Raji (cell line): ENCODE measurements at regions not wholly inside any gene's neighbourhood (a gene's known extent, or its start where the extent isn't known, plus 50 kb on each side); places are given as distances from the start of the nearest gene placed in this dataset.

ENCODE experiments used
- POLR2A ChIP-seq: IDR thresholded peaks from 2 replicates; pipeline ENCODE4 v1.6.1; 2011; ENCODE audit warnings: low read depth, low read length, control low read depth; ENCODE audit not compliant: insufficient read depth

DNA sequence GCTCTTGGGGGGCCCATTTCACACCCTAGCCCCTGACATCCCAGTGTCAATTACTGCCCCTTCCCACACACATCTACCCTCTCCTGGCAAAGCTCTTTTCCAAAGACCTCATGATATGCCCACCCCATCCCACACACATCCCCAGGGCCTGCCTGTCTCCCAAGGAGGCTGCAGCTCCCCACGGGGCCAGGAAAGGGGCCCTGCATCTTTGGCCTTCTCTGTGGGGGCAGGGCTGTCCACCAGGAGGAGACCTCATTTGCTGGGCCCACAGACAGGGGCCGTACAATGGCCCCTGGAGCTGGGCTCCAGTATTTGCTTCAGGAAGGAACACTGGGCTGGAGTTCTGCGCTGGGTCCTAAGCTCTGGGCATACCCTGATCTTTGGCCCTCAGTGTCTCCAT, 65.6 kb upstream of the RUNX3 start:
- no peak for TF ChIP-seq POLR2A

DNA sequence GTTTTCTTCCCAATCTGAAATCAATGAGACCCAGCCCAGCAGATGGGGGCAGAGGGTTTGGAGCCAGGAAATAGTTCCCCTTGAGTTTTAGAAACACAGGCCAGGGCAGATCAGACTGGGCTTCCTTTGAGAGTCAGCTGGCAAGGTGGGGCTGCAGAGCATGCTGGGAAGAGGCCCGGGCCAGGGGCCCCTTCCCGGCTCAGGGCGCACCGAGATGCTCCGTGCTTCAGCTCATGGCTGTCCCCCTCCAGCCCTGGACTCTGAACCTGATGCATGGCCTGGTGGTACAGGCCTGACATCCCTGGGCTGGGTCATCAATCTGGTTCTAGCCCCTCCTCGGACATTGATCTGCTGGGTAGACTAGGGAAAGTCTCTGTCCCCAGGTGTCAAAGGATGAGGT, 65.1 kb upstream of the RUNX3 start:
- no peak for TF ChIP-seq POLR2A

DNA sequence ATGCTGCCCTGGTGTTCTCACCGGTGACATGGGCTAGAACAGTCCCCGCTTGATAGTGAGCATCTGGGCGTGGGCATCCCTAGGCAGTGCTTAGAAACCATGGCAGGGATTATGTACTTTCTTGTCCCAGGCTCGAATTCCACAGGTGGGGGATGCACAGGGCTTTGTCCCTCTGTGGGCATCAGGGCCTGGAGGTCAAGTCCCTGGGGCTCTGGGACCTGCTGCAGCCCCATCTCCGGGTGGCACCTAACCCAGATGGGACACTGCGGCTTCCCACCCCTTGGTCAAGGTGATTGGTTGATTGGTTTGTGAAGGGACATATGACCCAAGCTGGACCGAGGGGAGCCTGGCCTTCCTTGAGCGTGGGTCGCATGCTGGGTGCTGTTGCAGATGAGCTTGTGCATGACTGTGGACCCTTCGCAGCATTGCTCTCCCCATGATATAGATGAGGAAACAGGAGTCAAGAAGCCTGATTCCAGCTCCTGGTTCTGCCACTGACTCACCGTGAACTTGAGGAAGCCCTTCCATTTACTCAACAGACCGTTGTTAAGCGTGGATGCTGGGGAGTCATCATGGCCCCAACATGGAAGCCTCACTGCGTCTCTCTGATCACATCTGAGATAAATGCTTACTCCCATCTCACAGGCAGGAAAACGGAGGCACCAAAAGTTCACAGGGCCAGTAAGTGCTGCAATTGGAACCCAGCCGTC, 64.0 kb upstream of the RUNX3 start:
- no peak for TF ChIP-seq POLR2A

DNA sequence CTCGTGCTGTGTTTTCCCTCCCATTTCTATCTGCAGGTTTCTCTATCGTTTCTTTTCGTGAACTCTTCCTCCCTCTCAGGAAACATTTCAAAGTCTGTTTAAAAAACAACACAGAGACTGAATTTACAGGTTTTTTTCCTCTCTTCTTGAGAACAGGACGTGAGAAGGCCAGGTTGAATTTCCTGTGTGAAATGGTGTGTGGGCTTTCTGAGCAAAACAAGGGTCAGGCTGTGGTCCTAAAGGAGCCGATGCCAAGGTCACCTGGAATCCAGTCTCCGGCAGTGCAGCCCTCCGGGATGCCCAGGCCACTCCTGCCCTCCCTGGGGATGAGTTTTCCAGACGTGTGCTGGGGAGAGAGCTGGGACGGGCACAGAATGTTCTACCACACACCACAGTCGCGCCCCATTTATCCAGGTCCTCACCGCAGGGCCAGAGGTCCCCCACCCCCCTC, 62.7 kb upstream of the RUNX3 start:
- TF ChIP-seq POLR2A = no peak

DNA sequence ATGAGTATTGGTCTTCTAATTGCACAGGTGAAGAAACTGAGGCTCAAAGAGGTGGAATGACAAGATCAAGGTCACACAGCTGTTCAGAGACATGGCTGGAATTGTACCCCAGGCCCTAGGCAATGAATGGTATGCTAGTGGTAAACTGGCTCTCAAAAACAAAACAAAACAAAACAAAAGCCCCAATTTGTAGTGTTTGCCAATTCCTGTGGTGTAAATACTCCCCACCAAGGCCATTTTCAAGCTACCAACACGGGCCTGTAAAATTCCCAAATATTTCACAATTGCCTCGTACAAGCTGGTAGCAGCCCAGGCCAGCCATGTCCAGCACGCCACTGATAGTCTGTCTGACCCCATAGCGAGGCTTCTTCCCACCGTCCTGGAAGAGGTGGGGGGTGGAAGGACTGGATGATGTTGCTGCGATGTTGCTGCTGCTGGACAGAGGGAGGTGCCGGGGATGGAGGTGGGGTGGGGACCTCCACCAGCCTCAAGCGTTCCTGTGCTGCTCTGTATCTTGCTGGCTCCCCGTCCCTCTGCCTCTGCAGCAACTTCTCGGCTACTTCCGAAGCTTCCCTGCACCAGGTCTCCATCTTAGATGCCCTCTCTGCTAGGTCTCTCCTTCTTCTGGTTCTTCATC, 62.2 kb upstream of the RUNX3 start:
- no peak for TF ChIP-seq POLR2A

DNA sequence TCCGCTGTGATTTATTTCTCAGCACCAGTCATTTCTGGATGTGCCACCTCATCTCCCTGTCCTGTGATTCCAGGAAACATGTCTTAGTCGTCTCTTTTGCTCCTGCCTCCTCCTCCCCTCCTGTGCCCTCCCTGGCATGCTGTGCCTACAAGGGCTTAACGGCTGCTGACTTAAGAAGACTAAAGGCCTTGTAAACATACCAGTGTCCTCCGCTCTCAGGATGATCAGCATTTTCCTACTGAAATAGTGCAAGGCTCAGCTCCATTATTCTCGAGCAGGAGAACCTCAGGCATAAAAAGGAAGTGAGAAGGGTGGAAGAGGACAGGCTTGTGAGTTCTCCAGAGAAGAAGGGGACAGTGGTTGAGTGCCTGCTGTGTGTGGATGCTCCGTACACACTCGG, 61.6 kb upstream of the RUNX3 start:
- no peak for TF ChIP-seq POLR2A

DNA sequence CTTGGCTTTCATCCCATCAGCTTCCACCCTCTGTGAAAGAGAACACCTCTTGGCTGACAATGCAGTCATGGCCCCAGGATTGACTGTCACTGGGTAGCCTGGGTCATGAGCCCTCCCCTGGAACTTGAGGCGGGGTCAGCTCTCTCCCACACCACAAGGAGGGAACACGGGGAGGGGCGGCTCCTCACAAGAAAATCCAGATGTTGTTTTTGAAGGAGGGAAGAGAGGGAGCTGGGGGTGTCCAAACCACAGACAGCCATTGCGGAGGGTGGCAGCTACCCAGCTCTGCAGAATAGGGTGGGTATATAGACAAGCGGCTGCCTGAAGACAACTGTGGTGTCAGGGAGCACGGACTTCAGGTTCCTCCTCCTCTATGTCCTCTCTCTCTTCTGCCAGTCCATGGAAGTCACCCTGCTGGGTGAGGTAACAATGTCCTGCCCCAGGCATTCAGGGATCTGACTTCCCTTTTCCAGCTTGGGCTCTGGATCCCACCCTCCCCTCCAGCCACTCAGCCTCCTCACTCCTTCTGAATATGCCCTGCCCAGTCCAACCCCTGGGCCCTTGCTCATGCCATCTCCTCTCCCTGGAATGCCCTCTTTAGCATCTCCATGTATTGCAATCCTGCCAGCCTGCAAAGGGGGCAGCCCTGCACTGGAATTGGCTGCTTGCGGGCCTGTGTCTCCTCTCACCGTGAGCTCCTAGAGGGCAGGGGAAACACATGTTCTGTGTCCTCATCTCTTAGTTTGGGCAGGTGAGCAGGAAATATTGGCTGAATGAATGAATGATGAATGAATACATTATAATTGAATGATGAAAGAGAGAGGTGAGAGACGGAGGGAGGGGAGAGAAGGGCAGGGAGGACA, 60.9 kb upstream of the RUNX3 start:
- no peak for TF ChIP-seq POLR2A

DNA sequence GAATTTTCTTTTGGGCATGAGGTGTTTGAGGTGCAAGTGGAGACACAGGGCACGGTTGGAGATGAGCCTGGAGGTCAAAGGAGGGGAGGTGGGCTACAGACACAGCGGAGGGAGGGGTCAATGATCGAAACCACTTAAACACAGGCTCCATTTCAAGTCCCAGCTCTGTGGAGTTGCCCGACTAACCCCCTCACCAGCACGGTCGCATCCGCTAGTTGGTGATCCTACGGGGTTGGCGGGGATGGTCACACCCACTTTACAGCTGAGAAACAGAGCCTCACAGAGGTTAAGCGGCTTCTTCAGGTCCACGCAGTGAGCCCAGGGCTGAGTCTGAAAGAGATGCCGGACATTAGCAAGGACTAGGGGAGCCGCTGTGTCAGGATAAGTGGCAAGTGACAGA, 60.1 kb upstream of the RUNX3 start:
- TF ChIP-seq POLR2A = no peak

DNA sequence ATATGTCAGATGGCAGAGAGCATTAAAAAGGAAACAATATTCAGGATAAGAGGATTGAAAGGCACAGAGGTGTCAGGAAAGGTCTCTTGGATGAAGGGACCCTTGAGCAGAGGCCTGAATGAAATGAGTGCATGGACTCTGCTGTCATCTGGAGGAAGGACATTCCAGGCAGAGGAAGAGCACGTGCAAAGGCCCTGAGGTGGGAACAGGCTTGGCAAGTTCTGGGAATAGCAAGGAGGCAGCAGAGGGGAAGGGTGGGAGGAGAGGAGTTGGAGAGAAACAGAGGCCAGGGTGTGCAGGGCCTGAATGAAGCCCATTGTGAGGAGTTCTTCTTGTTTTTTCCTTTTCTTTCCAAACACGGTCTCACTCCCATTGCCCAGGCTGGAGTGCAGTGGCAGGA, 59.0 kb upstream of the RUNX3 start:
- TF ChIP-seq POLR2A = no peak

DNA sequence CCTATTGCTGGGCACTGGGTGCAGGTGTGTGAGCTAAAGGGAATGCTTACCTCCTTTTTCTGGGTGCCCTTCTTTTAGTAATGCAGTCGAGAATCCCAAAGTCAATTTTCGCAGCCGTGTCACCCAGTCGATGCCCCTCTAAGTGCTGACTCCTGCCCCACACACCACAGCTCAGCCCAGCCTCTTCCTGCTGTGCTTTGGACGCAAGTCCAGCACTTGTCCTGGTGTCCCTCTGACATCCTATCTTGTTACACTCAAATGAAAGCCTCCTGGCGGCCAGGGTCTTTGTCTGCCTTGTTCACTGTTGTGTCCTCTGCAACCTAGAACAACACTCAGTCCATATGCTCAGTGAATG, 58.5 kb upstream of the RUNX3 start:
- TF ChIP-seq POLR2A = no peak

DNA sequence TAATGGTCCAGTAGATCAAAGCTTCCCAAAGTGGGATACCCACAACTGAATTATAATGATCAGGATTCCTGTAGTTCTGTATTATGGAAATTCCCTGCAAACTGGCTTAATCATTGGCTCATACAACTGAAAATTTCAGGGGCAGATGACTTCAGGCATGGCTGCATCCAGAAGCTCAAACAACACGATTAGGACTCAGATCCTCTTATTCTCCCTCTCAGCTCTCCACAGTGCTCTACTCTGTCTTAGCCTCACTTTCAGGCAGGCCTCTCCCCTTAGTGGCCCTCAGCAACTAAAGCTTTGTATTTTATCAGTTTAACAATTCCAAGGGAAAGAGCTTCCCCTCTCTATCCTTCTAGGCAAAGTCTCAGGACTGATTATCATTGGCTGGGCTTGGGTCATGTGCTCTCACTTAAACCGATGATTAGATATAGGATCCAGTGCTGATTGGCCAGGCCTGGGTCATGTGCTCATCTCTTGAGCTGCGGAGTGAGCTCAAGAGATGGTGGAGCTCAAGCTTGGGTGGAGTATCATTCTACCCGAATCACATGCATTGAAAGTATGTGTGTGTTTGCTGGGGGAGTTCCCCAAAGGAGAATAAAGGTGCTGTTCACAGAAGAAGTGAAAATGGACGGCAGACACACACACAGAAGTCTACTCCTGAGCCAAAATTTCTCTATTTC, 57.9 kb upstream of the RUNX3 start:
- TF ChIP-seq POLR2A = no peak

DNA sequence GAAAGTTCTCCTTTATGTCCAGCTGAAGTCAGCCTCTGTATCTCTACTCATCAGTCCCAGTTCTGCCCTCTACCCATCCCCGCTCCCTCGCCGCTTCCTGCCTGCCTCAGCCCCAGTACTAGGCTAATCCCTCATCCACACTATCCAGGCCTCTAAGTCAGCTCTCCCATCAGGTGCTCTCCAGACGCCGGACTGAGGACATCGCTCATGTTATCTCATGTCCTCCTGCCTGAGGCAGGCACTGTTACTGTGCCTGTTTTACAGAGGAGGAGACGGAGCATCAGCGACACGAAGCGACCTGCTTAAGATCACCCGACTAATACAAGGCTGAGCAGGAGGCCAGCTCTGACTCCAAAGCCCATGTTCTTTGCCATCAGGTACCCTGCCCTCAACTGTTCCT, 57.3 kb upstream of the RUNX3 start:
- no peak for TF ChIP-seq POLR2A

DNA sequence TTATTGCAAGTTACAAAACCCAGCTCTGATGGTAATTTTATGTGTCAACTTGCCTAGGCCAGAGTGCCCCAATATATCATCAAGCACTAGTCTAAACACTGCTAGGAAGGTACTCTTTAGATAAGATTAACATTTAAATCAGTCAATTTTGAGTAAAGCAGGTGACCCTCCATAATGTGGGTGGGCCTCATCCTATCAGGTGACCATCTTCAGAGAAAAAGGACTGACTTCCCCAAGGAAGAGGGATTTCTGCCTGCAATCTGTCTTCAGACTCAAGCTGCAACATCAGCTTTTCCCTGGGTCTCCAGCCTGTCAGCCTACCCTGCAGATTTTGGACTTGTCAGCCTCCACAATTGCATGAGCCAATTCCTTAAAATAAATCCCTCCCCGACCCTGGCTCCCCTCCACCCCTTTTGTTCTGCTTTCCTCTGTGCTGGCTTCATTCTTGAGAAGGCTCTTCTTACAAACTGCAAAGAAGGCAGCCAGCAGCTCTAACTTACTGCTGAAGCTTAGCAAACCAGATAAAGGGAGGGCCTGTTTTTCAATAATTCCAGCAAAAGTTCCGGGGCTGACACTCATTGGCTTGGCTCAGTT, 56.4 kb upstream of the RUNX3 start:
- TF ChIP-seq POLR2A = no peak

DNA sequence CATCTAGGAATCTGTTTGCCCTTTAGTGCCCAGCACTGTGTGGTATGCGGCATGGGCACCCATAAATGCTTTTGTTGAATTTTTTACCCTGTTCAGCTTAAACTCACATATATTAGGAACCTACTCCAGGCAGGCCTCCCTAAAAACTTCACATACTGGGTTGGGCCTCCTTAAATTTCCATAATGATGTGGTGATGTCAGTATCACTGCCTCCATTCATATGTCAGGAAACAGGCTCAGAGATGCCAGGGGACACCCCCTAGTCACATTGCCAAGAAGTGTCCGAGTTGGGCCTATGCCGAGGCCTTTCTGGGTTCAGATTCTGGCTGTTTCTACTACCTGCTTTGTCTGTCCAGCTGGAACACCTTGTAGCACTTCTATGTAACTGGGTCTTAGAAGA, 55.7 kb upstream of the RUNX3 start:
- TF ChIP-seq POLR2A = no peak
